Thyroid gland (tissue), 4 donors: ENCODE measurements at regions not wholly inside any gene's neighbourhood (a gene's known extent, or its start where the extent isn't known, plus 50 kb on each side); places are given as distances from the start of the nearest gene placed in this dataset.

ENCODE experiments used
- DNase-seq, 2 donors: peaks; one replicate each; pipeline ENCODE4 v3.0.0-alpha.2; 2019
- H3K27ac ChIP-seq, 3 donors: fragments of 200-600 bp; sonication (generic); 1 replicate in 2 of 3; 2 replicates in 1 of 3; pipeline ENCODE4 v1.5.1; 2016 to 2019; ENCODE audit warnings: mild to moderate bottlenecking in 1 of 3, moderate library complexity in 1 of 3
- H3K27me3 ChIP-seq: fragments of 200-600 bp; sonication (generic); one replicate; pipeline ENCODE4 v1.5.1; 2019
- H3K36me3 ChIP-seq, 2 donors: fragments of 200-600 bp; sonication (generic); one replicate each; pipeline ENCODE4 v1.5.1; 2016 to 2019
- H3K4me1 ChIP-seq, 2 donors: fragments of 200-600 bp; sonication (generic); one replicate each; pipeline ENCODE4 v1.5.1; 2017 to 2019
- H3K4me3 ChIP-seq, 3 donors: fragments of 200-600 bp; sonication (generic); replicated peaks in 1 of 3; 1 replicate in 2 of 3; 2 replicates in 1 of 3; pipeline ENCODE4 v1.5.1; 2016; ENCODE audit warnings: mild to moderate bottlenecking in 1 of 3
- H3K9me3 ChIP-seq: fragments of 200-600 bp; sonication (generic); one replicate; pipeline ENCODE4 v1.5.1; 2017
- CTCF ChIP-seq, 6 experiments: fragments of 200-600 bp in 3 of 6; fragments of 450-650 bp in 3 of 6; sonication (generic) in 3 of 6; IDR thresholded peaks; one replicate each; pipeline ENCODE4 v1.5.1; 2016 to 2019; ENCODE audit warnings: antibody characterized with exemption in 6 of 6, mild to moderate bottlenecking in 2 of 6, inconsistent platforms in 1 of 6, moderate library complexity in 1 of 6
- POLR2A ChIP-seq, 2 donors: fragments of 450-650 bp; IDR thresholded peaks; one replicate each; pipeline ENCODE4 v1.6.1; 2017; ENCODE audit warnings: antibody characterized with exemption in 2 of 2, mild to moderate bottlenecking in 2 of 2, moderate library complexity in 1 of 2
- WGBS, 2 donors: methylation state at CpG; one replicate each; pipeline ENCODE4 v1.1.5; 2017; 5-methylcytosine and 5-hydroxymethylcytosine counted together
- intact Hi-C: fragments of 100-400 bp; cut with DNase I; formaldehyde crosslinking; loops from one replicate; pipeline ENCODE4 v1.15.1; 2023

- Histone ChIP-seq H3K4me3 (no peak overlapping the region), H3K4me1 (peaks cover 4 to 10% of the 10 kb centered on the region in 2 donors), H3K9me3 (no peaks in the 10 kb centered on the region), H3K27ac (no peak overlapping the region), H3K27me3 (no peaks in the 10 kb centered on the region), H3K36me3 (no peaks in the 10 kb centered on the region)
- TF ChIP-seq POLR2A (IDR thresholded peaks at IDR 0.05) (no peak), CTCF (IDR thresholded peaks at IDR 0.05) (no peak)
- intact Hi-C loops: no loop called here
- DNase-seq: no peak
- 74 to 86% methylated on average over 8 of the region's 8 CpGs for WGBS, 2 donors
Measured at GRCh38 chr11:115564851-115565250, 60.6 kb upstream of the CADM1 start.

GRCh38 chr11:115561116-115561515, 56.9 kb upstream of the CADM1 start:
- Histone ChIP-seq H3K27ac (no peak overlapping the region), H3K36me3 (no peaks in the 10 kb centered on the region), H3K9me3 (no peaks in the 10 kb centered on the region), H3K4me3 (no peak overlapping the region), H3K4me1 (no peaks in the 10 kb centered on the region), H3K27me3 (no peaks in the 10 kb centered on the region)
- intact Hi-C loops: no loop called here
- WGBS, 2 donors: 78 to 82% methylated on average over 2 of the region's 2 CpGs
- TF ChIP-seq POLR2A (IDR thresholded peaks at IDR 0.05) (no peak), CTCF (IDR thresholded peaks at IDR 0.05) (no peak)
- DNase-seq: no peak

- TF ChIP-seq CTCF (IDR thresholded peaks at IDR 0.05): no peak
- no peak for TF ChIP-seq POLR2A (IDR thresholded peaks at IDR 0.05)
- 89 to 100% methylated on average over 1 of the region's 1 CpG for WGBS, 2 donors
- no peak for DNase-seq
- Histone ChIP-seq H3K4me3 (no peak overlapping the region), H3K36me3 (no peaks in the 10 kb centered on the region), H3K27me3 (no peaks in the 10 kb centered on the region), H3K27ac (no peak overlapping the region), H3K4me1 (no peaks in the 10 kb centered on the region), H3K9me3 (no peaks in the 10 kb centered on the region)
- intact Hi-C loops: no loop called here
Measured at GRCh38 chr11:115558635-115559034, 54.4 kb upstream of the CADM1 start.

DNA sequence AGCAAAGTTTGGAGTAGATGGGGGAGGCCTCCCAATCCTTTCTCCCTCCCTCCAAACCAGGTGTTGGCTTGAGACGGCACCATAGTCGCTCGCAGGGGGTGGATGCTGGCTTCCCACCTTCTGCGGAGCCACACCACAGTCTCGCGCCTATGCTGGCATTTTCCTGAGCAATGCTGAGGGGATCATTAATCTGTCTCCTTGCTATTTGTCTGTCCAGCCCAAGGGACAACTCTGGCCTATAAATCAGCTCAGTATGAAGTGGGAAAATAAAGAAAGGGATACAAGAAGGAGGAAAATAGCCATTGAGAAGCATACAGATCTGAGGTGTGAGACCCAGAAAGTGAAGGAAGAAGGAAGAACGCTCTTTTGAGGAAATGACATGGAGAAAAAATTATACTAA, 53.5 kb upstream of the CADM1 start:
- TF ChIP-seq POLR2A (IDR thresholded peaks at IDR 0.05) (no peak), CTCF (IDR thresholded peaks at IDR 0.05) (no peak)
- no peak overlapping the region for H3K4me3 ChIP-seq
- no peaks in the 10 kb centered on the region for H3K9me3 ChIP-seq
- no peak overlapping the region for H3K27ac ChIP-seq
- no peaks in the 10 kb centered on the region for H3K27me3 ChIP-seq
- no peaks in the 10 kb centered on the region for H3K36me3 ChIP-seq
- H3K4me1 ChIP-seq: no peaks in the 10 kb centered on the region
- WGBS, 2 donors: 84 to 92% methylated on average over 7 of the region's 7 CpGs
- intact Hi-C loops: no loop called here
- no peak for DNase-seq

DNA sequence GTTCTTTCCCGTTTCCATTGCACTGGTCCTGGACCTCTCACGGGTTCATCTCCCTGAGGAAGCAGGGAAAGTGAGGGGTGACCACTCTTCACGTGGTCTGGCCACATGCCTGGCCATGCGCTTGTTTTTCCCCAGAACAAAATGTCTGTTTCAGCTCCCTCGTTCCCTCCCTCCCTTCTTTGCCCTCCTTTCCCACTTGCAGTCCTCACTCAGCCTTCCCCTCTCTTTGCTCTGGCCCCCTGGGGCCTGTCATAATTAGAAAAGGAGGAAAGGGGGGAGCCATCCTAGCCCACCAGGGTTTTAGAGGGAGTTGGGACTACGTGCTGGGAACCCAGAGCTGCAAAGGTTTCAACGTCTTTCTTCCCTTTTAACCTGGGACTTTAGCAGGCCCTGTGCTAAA, 52.8 kb upstream of the CADM1 start:
- intact Hi-C loops: no loop called here
- no peaks in the 10 kb centered on the region for H3K9me3 ChIP-seq
- H3K4me1 ChIP-seq: no peaks in the 10 kb centered on the region
- no peak overlapping the region for H3K27ac ChIP-seq
- WGBS, 2 donors: 75 to 78% methylated on average over 7 of the region's 7 CpGs
- DNase-seq: no peak
- TF ChIP-seq CTCF (IDR thresholded peaks at IDR 0.05): no peak
- no peak for TF ChIP-seq POLR2A (IDR thresholded peaks at IDR 0.05)
- H3K36me3 ChIP-seq: no peaks in the 10 kb centered on the region
- H3K4me3 ChIP-seq: no peak overlapping the region
- no peaks in the 10 kb centered on the region for H3K27me3 ChIP-seq
